HG03571 (cell line): ENCODE measurements at regions not wholly inside any gene's neighbourhood (a gene's known extent, or its start where the extent isn't known, plus 50 kb on each side); places are given as distances from the start of the nearest gene placed in this dataset.

ENCODE experiments used
- ATAC-seq: cut with Tn5 transposase; IDR thresholded peaks from one replicate; pipeline ENCODE4 v1.9.1; 2021; ENCODE audit not compliant: unreplicated experiment

DNA sequence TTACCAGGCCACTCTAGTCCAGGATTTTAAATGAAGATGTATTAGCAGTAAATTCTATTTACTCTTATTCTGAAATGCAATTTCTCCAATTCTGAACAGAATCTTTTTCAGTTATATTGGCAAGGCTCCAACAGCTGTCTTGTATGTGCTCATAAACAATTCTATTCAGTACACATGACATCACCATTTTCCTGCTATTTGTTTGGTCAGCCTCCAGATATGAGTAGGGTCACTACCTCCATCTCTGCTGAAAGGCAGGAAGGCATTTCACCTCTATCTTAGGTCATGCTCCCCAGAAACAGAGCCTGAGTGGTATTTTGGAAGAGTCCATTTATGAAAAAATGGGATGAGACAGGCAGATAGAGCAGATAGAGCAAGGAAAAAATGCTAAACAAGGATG, 151.1 kb upstream of the ADGRL3 start:
- ATAC-seq, result no peak

DNA sequence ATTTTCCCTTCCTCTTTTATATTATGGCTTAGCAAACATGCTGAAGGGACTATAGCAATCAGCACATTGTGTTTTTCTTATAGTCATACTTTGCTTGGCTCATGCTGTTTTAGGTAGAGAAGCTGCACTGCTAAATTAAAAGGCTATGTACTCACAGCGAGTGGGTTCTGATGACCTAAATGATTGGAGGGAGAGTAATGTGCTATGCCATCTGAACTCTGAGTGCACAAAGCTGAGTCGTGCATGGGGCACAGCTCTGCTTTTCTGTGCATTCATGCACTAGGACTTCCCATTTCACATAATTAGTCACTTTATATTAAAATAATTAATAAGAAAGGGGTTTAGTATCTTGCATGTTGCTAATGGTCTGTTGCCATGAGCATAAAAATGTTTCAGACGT, 132.7 kb upstream of the ADGRL3 start:
- no peak for ATAC-seq

DNA sequence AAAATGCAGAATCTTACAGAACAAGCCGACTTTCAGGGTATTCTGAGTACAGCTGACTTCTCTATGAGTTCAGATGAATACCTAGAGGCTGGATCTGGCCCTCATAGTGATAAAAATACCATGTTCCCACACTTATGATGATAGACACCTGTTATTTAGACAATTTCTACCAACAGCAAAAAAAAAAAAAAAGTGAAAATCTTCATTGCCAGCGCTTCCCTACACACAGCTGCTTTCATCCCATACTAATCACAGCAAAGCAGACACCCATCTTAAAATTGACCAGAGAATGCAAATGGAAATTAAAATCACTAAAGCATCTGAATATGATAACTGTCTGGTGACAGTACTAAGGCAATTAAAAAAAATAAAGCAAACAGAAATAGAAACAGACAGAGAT, 132.1 kb upstream of the ADGRL3 start:
- ATAC-seq, result no peak

DNA sequence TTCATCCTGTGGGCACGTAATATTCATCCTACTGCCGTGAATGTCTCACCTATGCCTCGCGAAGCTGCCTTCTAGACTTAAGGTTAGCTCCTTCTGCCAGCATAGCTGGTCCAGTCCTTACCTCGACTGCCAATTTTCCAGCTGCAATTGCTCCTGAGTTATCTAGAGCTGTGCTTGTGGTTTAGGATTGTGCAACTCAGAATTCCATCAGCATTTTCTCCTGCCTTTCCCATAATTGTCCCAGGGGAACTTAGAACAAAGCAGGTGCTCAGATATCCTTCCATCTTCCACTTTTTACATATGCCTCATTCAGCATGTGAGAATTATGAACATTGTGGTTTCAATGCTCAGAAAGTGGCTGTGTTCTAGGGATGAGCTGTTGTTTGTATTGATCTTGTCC, 131.4 kb upstream of the ADGRL3 start:
- no peak for ATAC-seq

DNA sequence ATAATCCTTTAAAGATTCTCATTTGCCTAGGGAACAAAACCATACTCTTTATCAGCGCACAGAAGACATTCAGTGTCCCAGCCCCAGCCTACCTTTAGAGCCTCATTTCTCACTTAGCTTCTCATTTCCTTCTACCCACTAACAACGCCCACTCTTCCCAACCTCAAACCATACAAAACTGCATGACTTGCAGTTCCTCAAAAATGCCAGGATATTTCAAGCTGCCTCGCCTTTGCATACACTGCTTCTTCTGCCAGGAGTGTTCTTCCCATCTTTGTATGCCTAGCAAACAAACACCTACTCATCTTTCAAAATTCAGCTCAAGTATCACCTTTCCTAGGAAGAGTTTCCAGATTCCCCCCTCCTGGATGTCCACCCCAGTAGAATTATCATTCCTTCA, 129.9 kb upstream of the ADGRL3 start:
- no peak for ATAC-seq

DNA sequence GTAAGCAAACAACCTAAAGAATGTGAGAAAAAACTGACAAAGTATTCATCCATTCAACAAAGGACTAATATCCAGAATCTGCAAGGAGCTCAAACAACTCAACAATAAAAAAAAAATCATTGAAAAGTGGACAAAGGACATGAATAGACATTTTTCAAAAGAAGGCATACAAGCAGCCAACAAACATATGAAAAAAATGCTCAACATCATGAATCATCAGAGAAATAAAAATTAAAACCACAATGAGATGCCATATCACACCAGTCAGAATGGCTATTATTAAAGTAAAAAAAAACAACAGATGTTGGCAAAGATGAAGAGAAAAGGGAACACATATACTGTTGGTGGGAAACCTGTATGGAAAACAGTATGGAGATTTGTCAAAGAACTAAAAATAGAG, 120.7 kb upstream of the ADGRL3 start:
- ATAC-seq, result no peak

DNA sequence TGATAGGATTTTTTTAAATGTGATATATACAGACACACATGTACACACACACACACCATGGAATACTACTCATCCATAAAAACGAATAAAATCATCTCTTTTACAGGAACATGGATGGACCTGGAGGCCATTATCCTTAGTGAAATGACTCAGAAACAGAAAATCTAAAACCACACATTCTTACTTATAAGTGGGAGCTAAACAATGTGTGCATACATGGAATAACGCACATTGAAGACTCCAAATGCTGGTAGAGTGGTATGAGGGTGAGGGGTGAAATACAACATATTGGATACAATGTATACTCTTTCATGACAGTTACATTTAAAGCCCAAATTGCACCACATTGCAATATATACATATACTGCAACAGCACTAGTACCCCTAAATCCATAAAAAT, 120.2 kb upstream of the ADGRL3 start:
- ATAC-seq, result no peak

DNA sequence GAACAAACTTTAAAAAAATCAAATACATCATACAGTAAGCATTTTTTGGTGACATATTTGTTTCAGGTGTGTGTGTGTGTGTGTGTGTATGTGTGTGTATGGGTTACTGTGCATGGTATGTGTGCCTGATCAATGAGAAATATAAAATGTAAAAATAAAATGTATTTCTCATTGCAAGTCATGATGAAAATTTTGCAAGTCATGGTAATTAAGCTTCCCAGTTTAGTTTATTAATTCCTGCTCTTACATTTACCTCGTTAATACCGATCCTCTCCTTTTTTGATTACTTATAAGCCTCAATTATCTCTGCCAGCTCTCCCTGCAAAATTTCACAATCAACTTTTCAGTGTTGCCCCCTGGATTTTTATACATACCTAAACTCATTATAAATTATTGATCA, 114.6 kb upstream of the ADGRL3 start:
- no peak for ATAC-seq

DNA sequence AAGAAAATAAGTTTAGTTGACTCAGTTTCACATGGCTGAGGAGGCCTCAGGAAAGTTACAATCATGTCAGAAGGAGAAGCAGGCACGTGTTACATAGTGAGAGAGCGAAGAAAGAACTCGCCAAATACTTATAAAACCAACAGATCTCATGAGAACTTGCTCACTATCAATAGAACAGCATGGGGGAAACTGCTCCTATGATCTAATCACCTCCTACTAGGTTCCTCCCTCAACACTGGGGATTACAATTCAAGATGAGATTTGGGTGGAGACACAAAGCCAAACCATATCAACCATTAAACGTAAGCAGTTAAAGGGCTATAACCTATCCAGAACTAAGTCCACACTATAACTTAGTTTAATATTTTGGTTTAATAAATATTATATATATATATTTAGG, 113.8 kb upstream of the ADGRL3 start:
- ATAC-seq, result no peak

DNA sequence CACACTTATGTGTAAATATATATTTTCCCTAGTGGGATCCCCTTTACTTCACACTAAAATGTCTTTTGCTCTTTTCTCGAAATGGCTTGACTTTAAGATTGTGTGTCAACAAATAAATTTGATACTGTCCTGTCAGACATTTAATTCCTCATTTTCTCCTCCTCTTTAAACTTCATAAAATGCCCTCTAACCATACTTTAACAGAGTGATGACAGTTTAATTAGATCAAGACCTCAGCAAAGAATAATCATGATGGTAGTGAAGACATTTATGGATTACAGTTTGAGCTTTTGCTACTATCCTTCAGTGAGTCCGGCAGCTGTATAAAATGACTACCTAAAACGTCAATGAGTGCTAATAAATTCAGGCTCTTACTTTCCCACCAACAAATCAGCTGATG, 113.1 kb upstream of the ADGRL3 start:
- no peak for ATAC-seq

DNA sequence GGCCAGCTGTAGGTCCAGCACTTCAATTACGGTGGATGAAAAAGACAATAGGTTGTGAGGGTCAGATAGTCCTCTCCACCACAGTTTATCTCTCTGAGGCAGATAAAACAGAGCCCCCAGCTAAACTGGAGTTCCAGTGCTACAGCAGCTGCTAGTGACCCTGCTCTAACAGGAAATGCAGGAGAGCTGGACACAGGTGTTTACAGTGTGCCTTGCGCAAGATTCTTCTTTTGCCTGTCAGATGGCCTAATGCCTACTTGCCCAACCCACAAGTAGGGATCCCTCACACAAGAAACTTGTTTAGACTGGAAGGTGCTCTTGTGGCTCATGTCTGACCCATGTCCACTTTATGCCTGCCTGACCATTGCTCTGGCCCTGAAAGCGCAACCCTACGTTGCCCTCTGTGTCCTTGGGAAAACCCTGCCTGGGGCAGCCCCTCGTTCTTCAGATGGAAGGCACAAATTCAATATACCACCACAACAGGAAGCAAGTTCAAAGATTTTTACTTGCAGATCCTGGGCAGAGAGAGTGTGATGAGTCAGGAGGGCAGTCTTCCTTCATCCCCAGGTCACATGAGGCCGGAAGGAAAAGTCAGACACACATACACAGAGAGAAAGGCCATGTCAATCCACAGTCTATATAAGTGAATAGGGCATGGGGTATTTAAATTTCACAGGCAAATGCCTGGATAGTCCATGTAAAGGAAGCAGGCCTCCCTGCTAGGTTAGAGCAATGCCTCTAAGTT, 105.1 kb upstream of the ADGRL3 start:
- ATAC-seq, result no peak

DNA sequence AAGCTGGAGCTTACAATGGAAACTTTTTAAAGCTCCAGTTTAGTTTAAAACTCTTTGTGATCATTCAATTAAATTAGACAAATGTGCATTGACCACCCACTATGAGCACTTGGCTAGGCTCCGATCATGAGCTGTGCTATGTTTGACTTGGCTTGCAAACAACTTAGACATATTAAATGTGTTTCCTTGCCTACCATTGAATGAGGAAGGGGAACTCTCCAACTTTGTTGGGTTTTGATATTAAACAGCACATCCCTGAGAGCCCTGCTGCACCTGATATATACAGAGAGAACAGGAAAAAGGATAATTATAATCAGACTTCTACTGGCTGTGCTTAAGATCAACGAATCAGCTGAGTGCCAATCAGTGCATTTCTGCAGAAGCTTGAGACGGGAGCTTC, 71.4 kb upstream of the ADGRL3 start:
- ATAC-seq, result no peak

DNA sequence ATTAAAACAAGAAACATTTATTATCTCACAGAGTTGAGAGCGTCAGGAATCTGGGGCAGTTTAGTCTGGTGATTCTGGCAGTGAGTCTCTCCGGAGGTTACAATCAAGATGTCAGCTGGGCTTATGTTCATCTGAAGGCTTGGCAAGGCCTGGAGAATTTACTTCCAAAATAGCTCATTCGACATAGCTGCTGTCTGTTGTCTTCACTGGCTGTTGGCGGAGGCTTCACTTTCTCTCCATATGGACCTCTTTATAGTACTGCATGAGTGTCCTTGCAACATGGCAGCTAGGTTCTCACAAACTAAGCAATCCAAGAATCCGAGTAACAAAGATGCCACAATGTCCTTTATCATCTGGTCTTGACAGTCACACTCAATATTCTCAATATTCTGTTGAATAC, 70.2 kb upstream of the ADGRL3 start:
- ATAC-seq, result no peak

DNA sequence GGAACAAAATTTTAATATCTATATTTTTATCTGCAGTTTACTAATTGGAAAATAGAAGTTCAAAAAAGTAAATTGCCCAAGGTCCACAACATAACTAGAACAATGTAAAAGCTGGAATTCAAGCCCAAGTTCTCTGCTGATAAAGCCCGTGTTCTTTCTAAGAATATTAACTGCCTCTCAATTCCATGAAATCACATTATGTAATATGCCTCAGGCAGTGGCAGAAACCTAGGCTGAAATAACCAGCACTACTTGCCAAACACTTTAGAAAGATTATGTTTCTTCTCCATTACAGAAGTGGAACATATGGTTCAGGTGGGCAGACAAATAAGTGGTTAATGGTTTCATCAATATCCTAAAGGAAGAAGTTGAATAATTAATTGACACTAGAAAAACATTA, 56.7 kb upstream of the ADGRL3 start:
- ATAC-seq, result no peak

DNA sequence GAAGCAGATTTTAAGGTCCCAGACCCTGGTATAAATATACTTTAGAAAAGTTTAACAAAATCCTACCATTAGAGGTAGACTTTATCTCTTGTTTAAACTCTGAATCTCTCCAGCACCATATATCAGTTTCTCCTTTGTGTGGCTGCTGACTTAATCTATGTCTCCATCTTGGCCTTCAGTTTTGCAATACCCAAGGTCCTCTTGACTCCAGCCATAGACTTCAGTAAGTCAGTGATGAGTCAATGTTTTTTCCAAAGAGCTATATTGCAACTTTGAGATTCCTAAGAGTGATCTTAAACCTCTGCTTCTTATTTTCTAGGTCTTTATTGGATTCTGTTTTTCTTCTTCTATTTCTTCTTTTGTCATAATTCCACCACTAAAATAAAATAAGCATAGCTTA, 50.8 kb upstream of the ADGRL3 start:
- ATAC-seq, result no peak
